HG03469 (cell line): ENCODE measurements at regions not wholly inside any gene's neighbourhood (a gene's known extent, or its start where the extent isn't known, plus 50 kb on each side); places are given as distances from the start of the nearest gene placed in this dataset.
"Not testable (repeated sequence)": the region's sequence is repeated elsewhere in the genome, so short reads cannot be mapped to it uniquely, and the experiment has no call there.

ENCODE experiments used
- ATAC-seq: cut with Tn5 transposase; IDR thresholded peaks from one replicate; pipeline ENCODE4 v1.9.1; 2021; ENCODE audit warnings: mild to moderate bottlenecking, moderate library complexity, moderate number of reproducible peaks; ENCODE audit not compliant: unreplicated experiment

- no peak for ATAC-seq
Observed at GRCh38 chr2:5188636-5189035, 503.5 kb upstream of the SOX11 start.

GRCh38 chr2:5190023-5190422, 502.2 kb upstream of the SOX11 start:
- ATAC-seq = no peak

GRCh38 chr2:5195636-5196035, 496.5 kb upstream of the SOX11 start:
- no peak for ATAC-seq

DNA sequence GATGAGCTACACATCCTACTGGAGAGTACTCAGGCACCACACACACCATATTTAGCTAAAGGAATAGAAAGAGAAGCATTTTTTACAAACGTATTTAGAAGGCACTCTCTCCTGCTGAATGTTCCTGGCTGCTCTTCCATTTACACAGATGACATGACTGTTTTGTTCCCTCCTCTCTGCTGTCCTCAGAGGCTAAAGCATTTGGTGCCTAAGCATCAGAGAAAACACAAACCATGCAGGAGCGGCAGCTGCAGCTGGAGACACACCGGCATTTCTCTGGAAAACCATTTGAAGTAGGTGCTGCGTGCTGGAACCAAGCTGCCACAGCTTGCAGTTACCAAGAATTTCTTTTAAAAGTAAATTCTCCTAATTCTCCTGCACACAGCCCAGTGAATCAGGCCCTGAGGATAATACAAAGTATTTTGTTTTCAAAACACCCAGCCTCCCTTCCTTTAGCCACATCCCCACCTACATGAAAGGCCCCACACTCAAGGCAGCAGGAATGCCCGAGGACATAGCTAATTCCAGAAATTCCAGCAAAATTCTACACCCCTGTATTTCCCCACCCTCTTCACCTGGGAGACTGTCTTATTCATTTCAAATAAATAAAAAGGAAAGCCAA, 488.9 kb upstream of the SOX11 start:
- ATAC-seq = no peak

DNA sequence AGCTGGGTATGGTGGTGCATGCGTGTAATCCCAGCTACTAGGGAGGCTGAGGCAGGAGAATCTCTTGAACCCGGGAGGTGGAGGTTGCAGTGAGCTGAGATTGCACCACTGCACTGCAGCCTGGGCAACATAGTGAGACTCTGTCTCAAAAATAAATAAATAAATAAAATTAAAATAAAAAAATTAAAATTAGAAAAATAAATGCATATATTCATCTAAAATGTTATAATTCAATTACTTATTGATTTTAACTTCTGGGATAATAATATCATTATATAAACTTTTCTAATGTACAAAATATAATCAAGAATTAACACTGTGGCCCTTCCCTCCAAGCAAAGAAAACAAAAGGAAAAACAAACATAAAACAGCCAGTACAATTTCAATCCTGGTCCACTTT, 485.4 kb upstream of the SOX11 start:
- not testable (repeated sequence) for ATAC-seq

- no peak for ATAC-seq
Observed at GRCh38 chr2:5215989-5216607, 476.1 kb upstream of the SOX11 start.

DNA sequence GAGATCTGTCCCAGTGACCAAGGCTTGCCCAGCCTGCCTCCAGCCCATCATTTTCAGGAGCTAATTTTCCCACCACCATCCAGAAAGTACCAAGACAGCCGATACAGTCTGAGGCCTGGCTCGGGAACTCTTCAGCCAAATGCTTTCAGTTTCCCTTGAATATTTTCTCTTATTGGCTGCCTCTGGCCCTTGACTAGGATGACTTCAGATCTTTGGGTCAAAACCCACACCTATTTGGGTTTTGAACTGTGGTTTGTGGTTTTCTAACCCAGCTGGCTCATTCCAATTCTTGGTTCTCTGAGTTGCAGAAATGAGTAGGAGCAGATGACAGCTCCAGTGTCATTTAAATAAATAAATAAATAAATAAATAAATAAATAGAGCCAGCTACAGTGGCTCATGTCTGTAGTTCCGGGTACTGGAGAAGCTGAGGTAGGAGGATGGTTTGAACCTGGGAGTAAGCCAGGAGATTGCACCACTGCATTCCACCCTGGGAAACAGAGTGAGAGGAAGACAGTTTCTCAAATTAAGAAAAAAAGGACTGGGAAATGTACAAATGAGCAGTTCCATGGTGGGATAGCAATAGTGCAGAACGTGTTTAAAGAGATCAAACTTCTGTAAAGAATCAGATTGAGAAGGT, 465.0 kb upstream of the SOX11 start:
- ATAC-seq = no peak

DNA sequence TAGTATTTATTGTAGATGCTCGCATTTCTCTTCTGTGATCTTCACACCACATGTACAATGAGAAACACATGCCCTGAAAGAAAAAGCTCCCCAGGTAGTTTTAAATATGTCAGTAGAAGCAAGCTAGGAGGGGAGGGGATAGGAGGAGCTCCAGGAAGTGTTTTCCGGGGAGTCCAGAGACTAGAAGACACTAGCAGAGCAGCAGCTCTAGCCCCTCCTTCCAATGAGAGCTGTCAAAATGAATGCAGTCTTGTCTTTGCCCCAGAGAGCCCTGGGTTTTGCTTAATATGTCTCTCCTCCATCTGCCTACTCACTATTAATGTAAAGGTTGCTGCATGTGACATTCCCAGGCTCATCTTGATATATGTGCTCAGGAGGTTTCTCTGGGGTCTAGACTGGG, 462.6 kb upstream of the SOX11 start:
- ATAC-seq = no peak

- ATAC-seq = no peak
Observed at GRCh38 chr2:5230444-5230843, 461.7 kb upstream of the SOX11 start.

DNA sequence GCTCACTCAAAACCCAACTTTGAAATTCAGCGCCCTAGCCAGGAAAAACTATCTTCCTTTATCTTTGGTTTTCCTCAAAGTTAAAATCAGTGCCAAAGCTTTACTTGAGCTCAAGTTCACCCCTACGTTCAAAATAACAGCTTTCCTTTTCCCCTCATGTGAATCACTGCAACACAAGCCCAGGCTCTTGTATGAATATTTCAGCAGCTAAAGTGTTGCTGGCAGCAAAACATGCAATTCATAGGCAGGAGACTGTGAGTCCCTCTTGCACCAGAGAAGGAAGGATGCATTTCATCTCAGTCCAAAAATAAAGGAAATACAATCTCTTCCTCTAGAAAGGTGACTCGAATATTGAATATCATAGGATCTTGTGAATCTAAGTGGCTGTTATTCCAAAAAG, 461.3 kb upstream of the SOX11 start:
- no peak for ATAC-seq

- no peak for ATAC-seq
Observed at GRCh38 chr2:5231287-5231686, 460.9 kb upstream of the SOX11 start.

- ATAC-seq = no peak
Observed at GRCh38 chr2:5234563-5234962, 457.6 kb upstream of the SOX11 start.

DNA sequence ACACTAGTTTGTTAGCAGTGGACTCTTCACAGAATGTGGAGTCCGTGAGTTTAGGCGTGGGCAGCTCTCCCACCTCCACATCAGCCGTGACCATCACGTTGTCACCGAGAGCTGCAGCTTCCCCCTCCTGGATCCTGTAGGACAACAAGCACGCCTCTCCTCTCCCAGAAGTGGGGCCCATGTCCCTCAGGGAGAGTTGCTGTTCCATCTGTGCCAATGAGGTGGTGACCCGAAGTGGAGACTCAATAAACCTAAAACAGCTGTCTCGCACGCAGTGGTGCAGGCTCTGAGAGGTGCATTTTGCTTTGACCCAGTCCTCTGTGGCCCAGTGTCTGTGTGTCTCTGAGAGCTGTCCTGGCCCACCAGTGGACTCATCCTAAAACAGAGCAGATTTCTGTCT, 456.5 kb upstream of the SOX11 start:
- ATAC-seq = no peak

GRCh38 chr2:5236249-5236648, 455.9 kb upstream of the SOX11 start:
- no peak for ATAC-seq

DNA sequence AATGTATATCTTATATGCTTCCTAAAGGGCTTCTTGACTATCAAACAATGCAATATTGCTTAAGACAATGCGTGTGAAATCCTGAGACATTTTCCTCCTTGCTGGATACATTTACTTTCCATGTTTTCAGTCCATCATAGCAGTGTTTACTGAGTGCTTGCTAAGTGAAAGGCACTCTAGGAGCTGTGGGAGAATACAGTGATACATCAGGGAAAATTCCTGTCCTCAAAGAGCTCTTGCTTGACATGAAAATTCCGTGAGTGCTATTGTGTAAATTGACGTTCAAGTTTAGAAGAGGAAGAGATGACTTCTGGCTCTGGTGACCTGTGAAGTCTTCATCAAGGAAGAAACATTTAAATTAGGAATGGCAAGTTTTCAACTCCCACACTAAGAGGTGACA, 449.4 kb upstream of the SOX11 start:
- ATAC-seq = no peak

DNA sequence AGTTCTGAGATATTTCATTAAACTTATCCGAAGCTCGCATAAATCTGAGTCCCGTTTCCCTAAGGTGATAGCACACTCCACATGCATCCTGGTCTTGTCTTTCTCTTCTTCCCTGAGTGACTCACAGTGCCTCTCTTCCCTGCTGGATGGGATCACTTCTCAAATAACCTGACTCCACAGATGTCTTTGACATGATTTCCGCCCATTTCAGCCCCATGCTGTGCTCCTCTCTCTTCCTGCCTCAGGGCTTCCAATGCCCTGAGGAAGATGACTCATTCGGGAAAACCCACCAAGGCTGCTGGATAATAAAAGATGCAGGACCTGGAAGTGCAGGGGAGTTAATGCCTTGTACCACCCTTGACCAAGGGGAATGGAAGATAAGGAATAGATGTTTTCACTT, 441.7 kb upstream of the SOX11 start:
- ATAC-seq = no peak

GRCh38 chr2:5253263-5253662, 438.9 kb upstream of the SOX11 start:
- no peak for ATAC-seq

DNA sequence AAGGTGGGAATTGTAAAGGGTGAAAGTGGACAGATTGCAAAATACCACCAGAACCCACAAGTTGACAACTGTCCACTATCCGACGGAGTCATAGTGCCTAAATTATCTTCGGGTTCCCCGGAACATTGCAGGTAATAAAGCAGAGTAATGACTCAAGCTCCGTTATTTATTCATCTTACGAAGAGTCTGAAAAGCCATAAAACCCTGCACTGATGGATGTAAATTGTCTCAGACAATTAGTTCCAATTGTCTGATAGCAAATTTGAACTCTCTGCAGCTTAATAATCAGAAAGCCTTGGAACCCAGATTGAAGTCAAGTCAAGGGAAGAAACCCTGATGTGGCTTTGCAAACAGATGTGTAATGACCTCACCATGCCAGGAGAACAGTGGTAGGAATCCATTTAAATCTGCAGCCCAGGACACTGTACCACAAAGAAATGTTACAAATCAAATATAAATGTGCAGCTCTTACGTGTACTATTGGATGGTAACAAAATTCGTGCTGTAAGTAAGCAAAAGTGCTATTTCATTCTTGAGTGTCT, 437.3 kb upstream of the SOX11 start:
- no peak for ATAC-seq

DNA sequence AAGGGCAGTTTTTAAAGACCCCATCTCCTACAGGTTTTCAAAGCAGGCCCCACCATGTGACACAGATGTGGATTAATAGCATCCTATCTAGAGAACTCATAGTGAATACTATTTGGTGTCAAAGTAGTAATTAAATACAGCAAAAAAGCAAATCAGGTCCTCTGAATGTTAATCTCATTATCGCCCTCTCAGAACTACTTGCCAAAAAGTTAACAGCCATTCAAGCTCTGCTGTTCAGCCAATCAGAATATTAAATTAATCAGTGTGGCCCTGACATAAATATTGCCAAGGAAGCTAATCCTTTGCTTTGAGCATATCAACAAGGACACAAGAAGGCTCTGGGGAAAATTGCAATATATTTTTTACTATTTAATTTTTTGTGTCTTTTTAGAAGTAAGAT, 428.9 kb upstream of the SOX11 start:
- no peak for ATAC-seq

- no peak for ATAC-seq
Observed at GRCh38 chr2:5264361-5264760, 427.8 kb upstream of the SOX11 start.

GRCh38 chr2:5285061-5285460, 407.1 kb upstream of the SOX11 start:
- ATAC-seq = no peak
